AG04449 (cell line): ENCODE measurements at regions not wholly inside any gene's neighbourhood (a gene's known extent, or its start where the extent isn't known, plus 50 kb on each side); places are given as distances from the start of the nearest gene placed in this dataset.

Source experiments
- CTCF ChIA-PET: fragments of 350-600 bp; formaldehyde crosslinking; extraction: SDS; loops from one replicate; lab custom pipeline; 2021; ENCODE audit warnings: antibody characterized with exemption; lab: Yijun Ruan, JAX
- POLR2A ChIA-PET: fragments of 400-600, 350-600 bp; formaldehyde crosslinking; extraction: SDS; loops from one replicate; lab custom pipeline; 2020; ENCODE audit warnings: antibody characterized with exemption, inconsistent platforms; lab: Yijun Ruan, JAX
- DNase-seq: peaks from one replicate; pipeline ENCODE4 v3.0.0-alpha.2; 2010; ENCODE audit warnings: low read depth, low spot score
- H3K4me3 ChIP-seq: 2 replicates; pipeline ENCODE4 v1.5.1; 2011; ENCODE audit warnings: low read depth, mild to moderate bottlenecking, control low read depth, low read length
- TF ChIP-seq, protein P1 (sequence below): IDR thresholded peaks from one replicate; pipeline ENCODE4 v1.5.1; 2011; ENCODE audit warnings: mild to moderate bottlenecking, moderate library complexity, low read length, control low read depth, inconsistent platforms; ENCODE audit not compliant: insufficient read depth; ENCODE audit errors: missing control alignments

DNA sequence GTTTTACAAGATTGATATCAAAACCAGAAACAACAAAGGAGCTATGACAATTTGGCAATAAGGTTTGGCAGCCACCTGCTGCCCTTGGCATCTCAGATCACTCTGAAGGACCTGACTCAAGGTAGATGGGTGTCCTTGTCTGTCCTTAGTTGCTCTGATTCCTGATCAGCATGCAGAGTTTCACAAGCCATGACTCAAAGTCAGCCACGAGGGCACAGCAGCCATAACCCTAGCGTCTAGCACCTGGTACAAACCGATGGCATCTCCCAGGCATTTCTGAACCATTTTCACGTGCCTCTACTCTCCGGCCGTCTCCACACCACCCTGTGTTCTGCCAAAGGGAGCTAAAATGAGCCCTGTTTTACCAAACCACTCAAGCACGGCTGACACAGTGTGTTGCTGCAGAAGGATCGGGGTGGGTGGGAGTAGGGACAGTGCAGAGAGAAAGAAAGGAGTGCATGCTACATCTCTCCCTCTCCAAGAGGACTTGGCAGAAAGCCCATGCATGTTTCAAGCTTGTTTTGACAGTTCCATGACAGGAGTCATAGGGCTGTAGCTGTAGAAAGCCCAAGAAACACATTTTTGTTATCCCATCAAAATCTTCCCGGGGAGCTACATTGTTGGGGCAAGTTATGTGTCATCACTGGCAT lies 297.3 kb downstream of the ABCC12 start:
- POLR2A ChIA-PET, result no interaction called here
- no peak overlapping the region for H3K4me3 ChIP-seq
- no peak for DNase-seq
- TF ChIP-seq, protein P1, sequence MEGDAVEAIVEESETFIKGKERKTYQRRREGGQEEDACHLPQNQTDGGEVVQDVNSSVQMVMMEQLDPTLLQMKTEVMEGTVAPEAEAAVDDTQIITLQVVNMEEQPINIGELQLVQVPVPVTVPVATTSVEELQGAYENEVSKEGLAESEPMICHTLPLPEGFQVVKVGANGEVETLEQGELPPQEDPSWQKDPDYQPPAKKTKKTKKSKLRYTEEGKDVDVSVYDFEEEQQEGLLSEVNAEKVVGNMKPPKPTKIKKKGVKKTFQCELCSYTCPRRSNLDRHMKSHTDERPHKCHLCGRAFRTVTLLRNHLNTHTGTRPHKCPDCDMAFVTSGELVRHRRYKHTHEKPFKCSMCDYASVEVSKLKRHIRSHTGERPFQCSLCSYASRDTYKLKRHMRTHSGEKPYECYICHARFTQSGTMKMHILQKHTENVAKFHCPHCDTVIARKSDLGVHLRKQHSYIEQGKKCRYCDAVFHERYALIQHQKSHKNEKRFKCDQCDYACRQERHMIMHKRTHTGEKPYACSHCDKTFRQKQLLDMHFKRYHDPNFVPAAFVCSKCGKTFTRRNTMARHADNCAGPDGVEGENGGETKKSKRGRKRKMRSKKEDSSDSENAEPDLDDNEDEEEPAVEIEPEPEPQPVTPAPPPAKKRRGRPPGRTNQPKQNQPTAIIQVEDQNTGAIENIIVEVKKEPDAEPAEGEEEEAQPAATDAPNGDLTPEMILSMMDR, result no peak
- CTCF ChIA-PET, result interaction anchor here (1.2 kb wide), 1 partner anchor 11 kb away, joined by 3 read pairs; no protein-coding TSS in a partner anchor

DNA sequence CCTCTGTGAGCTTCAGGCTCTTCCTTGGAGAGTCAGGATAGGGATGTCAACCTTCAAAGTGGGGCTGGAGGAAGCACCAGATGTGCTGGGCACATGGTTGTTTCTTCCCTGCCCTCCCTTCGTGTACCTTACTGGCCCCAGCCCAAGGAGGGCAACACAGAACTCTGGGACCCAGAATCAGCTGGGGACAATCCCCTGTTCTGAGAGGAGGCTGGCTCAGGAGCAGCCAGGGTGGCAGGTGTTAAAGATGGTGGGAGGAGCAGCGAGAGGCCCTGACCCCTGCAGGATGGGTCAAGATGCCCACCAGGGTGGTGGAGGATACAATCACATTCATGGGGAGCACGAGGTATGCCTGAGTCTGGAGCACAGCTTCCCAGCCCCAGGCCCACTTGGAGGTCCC lies 300.4 kb downstream of the ABCC12 start:
- CTCF ChIA-PET, result no interaction called here
- TF ChIP-seq, protein P1, result no peak
- no peak for DNase-seq
- POLR2A ChIA-PET, result no interaction called here
- no peak overlapping the region for H3K4me3 ChIP-seq

DNA sequence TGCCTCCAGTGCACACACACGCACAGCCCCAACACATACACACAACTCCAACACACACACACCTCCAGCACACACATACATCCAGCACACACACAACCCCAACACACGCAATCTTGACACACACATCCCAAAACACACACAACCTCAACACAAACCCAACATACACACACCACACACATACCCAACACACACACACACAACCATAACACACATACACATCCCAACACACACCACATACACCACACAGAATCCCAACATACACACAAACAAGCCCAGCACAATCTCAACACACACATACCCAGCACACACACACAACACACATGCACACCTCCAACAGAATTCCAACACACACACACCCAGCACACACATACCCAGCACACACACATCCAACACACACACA lies 301.1 kb downstream of the ABCC12 start:
- ChIA-PET POLR2A (no interaction called here), CTCF (no interaction called here)
- TF ChIP-seq, protein P1, result no peak
- H3K4me3 ChIP-seq, result no peak overlapping the region
- no peak for DNase-seq

DNA sequence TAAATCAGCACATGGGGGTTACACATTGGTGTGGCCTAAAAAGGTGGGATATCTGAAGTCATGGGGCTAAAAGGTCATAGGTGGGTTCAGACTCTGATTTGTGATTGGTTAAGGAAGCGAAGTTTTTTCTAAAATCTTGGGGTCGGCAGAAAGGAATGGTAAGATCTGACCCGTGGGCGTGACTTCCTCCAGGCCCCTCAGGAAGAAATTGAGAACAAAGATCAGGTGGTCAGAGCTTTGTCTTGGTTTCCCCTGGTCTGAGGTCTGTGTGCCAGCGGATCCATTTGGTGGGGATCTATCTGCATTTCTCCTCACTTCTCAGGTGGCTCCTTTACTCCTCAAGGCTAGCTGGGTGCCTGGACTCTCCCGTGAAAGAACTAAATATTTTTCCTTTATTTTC lies 302.8 kb downstream of the ABCC12 start:
- ChIA-PET POLR2A (no interaction called here), CTCF (no interaction called here)
- no peak for DNase-seq
- TF ChIP-seq, protein P1, result no peak
- no peak overlapping the region for H3K4me3 ChIP-seq

DNA sequence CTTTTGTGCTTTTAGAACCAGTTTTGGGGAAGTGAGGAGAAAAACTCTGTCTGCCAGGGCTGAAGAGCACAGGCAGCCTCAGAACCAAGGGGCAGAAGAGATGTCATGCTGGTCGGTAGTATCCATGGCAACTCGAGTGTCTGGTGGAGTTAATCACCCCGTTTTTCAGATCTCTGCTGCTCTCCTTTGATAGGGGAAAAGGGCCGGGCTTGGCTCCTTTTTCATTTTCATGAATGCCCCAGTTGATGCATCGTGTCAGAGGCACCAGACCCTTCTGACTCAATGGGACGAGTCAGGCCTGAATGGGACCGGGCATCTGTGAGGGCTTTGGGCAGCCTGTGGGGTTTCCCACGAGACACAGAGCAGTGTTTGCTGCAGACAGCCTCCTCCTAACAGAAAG lies 304.6 kb downstream of the ABCC12 start:
- POLR2A ChIA-PET, result no interaction called here
- TF ChIP-seq, protein P1, result no peak
- DNase-seq, result no peak
- H3K4me3 ChIP-seq, result no peak overlapping the region
- CTCF ChIA-PET, result no interaction called here

DNA sequence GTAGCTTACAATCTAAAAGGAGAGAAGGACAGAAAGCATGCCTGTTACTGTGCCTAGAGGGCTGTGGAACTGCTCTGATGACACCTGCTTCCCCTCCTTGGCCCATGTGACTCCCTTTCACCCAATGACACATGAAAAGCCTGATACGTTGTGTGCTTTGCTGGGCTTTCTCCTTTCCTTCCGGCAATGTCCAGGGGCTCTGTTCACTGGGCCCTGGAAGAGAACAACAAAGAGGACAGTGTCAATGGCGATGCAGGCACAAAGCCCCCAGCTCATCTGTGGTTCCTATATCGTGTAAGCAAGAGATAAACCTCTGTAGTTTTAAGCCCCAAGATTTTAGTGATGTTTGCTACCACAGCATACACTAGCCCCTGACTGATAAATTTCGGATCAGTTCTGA lies 306.1 kb downstream of the ABCC12 start:
- DNase-seq, result no peak
- H3K4me3 ChIP-seq, result no peak overlapping the region
- TF ChIP-seq, protein P1, result no peak
- ChIA-PET POLR2A (no interaction called here), CTCF (no interaction called here)
